Spleen (tissue), 11 donors: ENCODE measurements at regions not wholly inside any gene's neighbourhood (a gene's known extent, or its start where the extent isn't known, plus 50 kb on each side); places are given as distances from the start of the nearest gene placed in this dataset.

Source experiments
- DNase-seq: peaks from one replicate; pipeline ENCODE4 v3.0.0-alpha.2; 2020
- H3K27ac ChIP-seq, 8 donors: fragments of 200-600 bp; sonication (generic) in 7 of 8; 1 replicate in 4 of 8; 2 replicates in 4 of 8; pipeline versions ENCODE4 v1.5.0 to v1.8.0; 2016 to 2021; ENCODE audit warnings: inconsistent platforms in 4 of 8, mild to moderate bottlenecking in 4 of 8, moderate library complexity in 1 of 8
- H3K27me3 ChIP-seq, 7 donors: fragments of 200-600 bp; sonication (generic) in 6 of 7; replicated peaks in 1 of 7; 1 replicate in 4 of 7; 2 replicates in 3 of 7; pipeline versions ENCODE4 v1.5.0 to v1.8.0; 2016 to 2021; ENCODE audit warnings: inconsistent platforms in 3 of 7, mild to moderate bottlenecking in 1 of 7
- H3K36me3 ChIP-seq, 6 donors: fragments of 200-600 bp; sonication (generic) in 5 of 6; 1 replicate in 4 of 6; 2 replicates in 2 of 6; pipeline versions ENCODE4 v1.5.0 to v1.8.0; 2016 to 2021; ENCODE audit warnings: inconsistent platforms in 2 of 6
- H3K4me1 ChIP-seq, 6 donors: fragments of 200-600 bp; sonication (generic) in 5 of 6; 1 replicate in 3 of 6; 2 replicates in 3 of 6; pipeline versions ENCODE4 v1.5.0 to v1.8.0; 2016 to 2021; ENCODE audit warnings: inconsistent platforms in 3 of 6
- H3K4me3 ChIP-seq, 8 donors: fragments of 200-600 bp; sonication (generic) in 7 of 8; 1 replicate in 4 of 8; 2 replicates in 4 of 8; pipeline versions ENCODE4 v1.5.0 to v1.8.0; 2016 to 2021; ENCODE audit warnings: inconsistent platforms in 4 of 8, mild to moderate bottlenecking in 4 of 8, moderate library complexity in 2 of 8
- H3K9me3 ChIP-seq, 8 donors: fragments of 200-600 bp; sonication (generic) in 7 of 8; 1 replicate in 4 of 8; 2 replicates in 4 of 8; pipeline versions ENCODE4 v1.5.0 to v1.8.0; 2016 to 2021; ENCODE audit warnings: inconsistent platforms in 4 of 8
- POLR2A ChIP-seq, 3 donors: fragments of 450-650 bp; IDR thresholded peaks; one replicate each; pipeline ENCODE4 v1.5.1; 2017; ENCODE audit warnings: antibody characterized with exemption in 3 of 3, mild to moderate bottlenecking in 1 of 3
- POLR2AphosphoS5 ChIP-seq, 3 donors: sonication (generic); formaldehyde crosslinking; IDR thresholded peaks; one replicate each; pipeline ENCODE4 v1.5.1; 2017; ENCODE audit warnings: antibody characterized with exemption in 3 of 3
- WGBS, 5 donors: extraction: QIAGEN DNeasy Blood & Tissue Kit in 3 of 5; methylation state at CpG; one replicate each; pipeline versions ENCODE4 v1.1.5 to v1.1.7; 2013 to 2018; 5-methylcytosine and 5-hydroxymethylcytosine counted together
- intact Hi-C: fragments of 100-400 bp; cut with DNase I; formaldehyde crosslinking; loops from one replicate; pipeline ENCODE4 v1.15.0; 2023; ENCODE audit warnings: low total_unique reads
- TF ChIP-seq, protein P1 (sequence below), 11 experiments: fragments of 200-600 bp in 7 of 11; fragments of 450-650 bp in 4 of 11; sonication (generic) in 4 of 11; IDR thresholded peaks in 8 of 11; conservative IDR thresholded peaks in 3 of 11; 1 replicate in 7 of 11; 2 replicates in 4 of 11; pipeline versions ENCODE4 v1.4.0 to v1.8.0; 2016 to 2021; ENCODE audit warnings: antibody characterized with exemption in 11 of 11, inconsistent platforms in 4 of 11, mild to moderate bottlenecking in 1 of 11
- donor health status: healthy with polysubstance abuse.
- donor health status: DM: no; HTN: no; CAD: no; lungs with moderate emphysema.
- donor health status: DM: no; HTN: no; CAD: no.
- donor health status: Bipolar disorder and iron deficiency.
- donor health status: healthy.
- donor health status: DM: no; HTN: no; CAD: no.
- donor health status: DM: yes; HTN: yes; CAD: no.

DNA sequence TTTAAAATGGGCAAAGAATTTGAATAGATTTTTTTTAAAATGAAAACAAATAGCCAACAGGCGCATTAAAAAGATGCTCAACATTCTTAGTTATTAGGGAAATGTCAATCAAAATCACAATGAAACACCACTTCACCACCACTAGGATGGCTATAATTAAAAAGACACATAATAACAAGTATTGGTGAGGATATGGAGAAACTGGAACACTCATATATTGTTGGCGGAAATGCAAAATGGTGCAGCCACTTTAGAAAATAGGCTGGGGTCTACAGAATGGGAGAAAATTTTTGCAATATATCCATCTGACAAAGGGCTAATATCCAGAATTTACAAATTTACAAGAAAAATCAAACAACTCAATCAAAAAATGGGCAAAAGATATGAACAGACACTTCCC, 107.8 kb upstream of the FOXD3 start:
- 92 to 100% (median 97%) methylated on average over 2 of the region's 2 CpGs for WGBS, 5 donors
- TF ChIP-seq, protein P1, sequence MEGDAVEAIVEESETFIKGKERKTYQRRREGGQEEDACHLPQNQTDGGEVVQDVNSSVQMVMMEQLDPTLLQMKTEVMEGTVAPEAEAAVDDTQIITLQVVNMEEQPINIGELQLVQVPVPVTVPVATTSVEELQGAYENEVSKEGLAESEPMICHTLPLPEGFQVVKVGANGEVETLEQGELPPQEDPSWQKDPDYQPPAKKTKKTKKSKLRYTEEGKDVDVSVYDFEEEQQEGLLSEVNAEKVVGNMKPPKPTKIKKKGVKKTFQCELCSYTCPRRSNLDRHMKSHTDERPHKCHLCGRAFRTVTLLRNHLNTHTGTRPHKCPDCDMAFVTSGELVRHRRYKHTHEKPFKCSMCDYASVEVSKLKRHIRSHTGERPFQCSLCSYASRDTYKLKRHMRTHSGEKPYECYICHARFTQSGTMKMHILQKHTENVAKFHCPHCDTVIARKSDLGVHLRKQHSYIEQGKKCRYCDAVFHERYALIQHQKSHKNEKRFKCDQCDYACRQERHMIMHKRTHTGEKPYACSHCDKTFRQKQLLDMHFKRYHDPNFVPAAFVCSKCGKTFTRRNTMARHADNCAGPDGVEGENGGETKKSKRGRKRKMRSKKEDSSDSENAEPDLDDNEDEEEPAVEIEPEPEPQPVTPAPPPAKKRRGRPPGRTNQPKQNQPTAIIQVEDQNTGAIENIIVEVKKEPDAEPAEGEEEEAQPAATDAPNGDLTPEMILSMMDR (IDR thresholded peaks at IDR 0.05 in 8 of 11, conservative IDR thresholded peaks at IDR 0.05 in 3 of 11) = no peak
- TF ChIP-seq POLR2A (IDR thresholded peaks at IDR 0.05) (no peak), POLR2AphosphoS5 (IDR thresholded peaks at IDR 0.05) (no peak)

DNA sequence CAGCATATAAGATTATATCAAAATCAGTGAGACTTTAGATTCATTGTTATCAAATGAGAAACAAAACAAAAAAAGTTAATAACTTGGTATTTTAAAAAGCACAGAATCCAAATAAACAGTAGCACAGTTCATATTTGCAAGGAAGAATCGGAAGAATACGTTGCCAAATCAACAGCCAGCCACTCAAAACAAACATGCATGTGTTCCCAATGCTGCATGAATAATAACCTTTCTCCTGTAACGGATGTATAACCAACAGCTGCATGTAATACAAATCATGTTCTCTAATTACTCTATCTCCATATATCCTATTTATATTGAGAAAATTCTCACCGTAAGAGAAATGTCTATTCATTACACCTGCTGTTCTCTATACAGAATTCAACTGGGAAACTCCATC, 98.9 kb upstream of the FOXD3 start:
- intact Hi-C loops = no loop called here
- no peaks in the 10 kb centered on the region for H3K36me3 ChIP-seq
- H3K4me3 ChIP-seq = no peak overlapping the region
- no peaks in the 10 kb centered on the region for H3K9me3 ChIP-seq
- H3K27ac ChIP-seq = no peak overlapping the region
- no peak for DNase-seq
- TF ChIP-seq, protein P1 (IDR thresholded peaks at IDR 0.05 in 8 of 11, conservative IDR thresholded peaks at IDR 0.05 in 3 of 11) = no peak
- TF ChIP-seq POLR2AphosphoS5 (IDR thresholded peaks at IDR 0.05) (no peak), POLR2A (IDR thresholded peaks at IDR 0.05) (no peak)
- peaks cover 0 to 13% (median 0%) of the 10 kb centered on the region in 7 donors for H3K27me3 ChIP-seq
- WGBS, 5 donors = 53 to 75% (median 69%) methylated on average over 4 of the region's 4 CpGs
- H3K4me1 ChIP-seq = no peaks in the 10 kb centered on the region

More for the DNA sequence above, 107.8 kb upstream of the FOXD3 start:
- Histone ChIP-seq H3K9me3 (peaks cover 0 to 23% (median 13%) of the 10 kb centered on the region in 8 donors), H3K4me3 (no peak overlapping the region), H3K27ac (no peak overlapping the region), H3K27me3 (peaks cover 0 to 25% (median 0%) of the 10 kb centered on the region in 7 donors), H3K4me1 (no peaks in the 10 kb centered on the region), H3K36me3 (no peaks in the 10 kb centered on the region)
- DNase-seq = no peak
- intact Hi-C loops = no loop called here

DNA sequence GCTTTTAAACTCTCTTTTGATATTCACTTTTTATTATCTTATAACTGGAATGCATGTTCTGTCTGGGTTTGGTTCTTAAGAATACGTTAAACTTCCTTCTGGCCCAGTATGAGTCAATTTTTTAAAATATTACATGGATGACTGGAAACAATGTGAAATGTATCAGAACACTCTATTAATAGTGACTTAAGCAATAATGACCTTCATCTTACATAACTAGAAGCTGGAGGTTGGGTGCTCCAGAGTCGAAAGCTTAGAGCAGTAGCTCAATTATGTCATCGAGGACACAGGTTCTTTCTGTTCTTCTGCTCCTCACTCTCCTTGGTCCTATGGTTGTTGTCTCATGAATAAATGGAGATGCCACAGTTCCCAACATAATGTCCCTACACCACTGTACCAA, 91.6 kb upstream of the FOXD3 start:
- Histone ChIP-seq H3K27ac (no peak overlapping the region), H3K36me3 (no peaks in the 10 kb centered on the region), H3K9me3 (peaks cover 0 to 15% (median 5%) of the 10 kb centered on the region in 8 donors), H3K4me1 (no peaks in the 10 kb centered on the region), H3K4me3 (no peak overlapping the region), H3K27me3 (no peaks in the 10 kb centered on the region)
- intact Hi-C loops = no loop called here
- TF ChIP-seq POLR2AphosphoS5 (IDR thresholded peaks at IDR 0.05) (no peak), POLR2A (IDR thresholded peaks at IDR 0.05) (no peak)
- TF ChIP-seq, protein P1 (IDR thresholded peaks at IDR 0.05 in 8 of 11, conservative IDR thresholded peaks at IDR 0.05 in 3 of 11) = no peak
- WGBS, 5 donors = 87 to 97% (median 88%) methylated on average over 3 of the region's 3 CpGs
- DNase-seq = no peak

DNA sequence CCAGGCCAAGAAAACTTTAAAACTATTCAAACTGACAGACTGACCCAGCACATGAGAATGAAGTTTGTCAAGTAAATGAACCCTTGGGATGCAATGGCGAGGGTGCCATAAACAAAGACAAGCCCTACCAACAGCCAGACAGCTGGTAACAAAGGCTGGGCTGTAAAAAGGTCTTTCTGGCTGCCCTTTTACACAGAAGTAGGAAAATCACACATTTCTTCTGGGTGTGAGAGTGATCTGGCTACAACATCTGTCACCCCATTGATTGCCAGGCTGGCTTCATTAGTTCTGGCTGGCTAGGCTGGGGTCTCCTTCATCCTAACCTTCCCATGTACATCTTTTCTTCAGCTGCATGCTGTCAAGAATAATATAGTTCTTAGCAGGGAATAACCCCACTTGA, 83.6 kb upstream of the FOXD3 start:
- WGBS, 5 donors = 70 to 86% (median 79%) methylated on average over 1 of the region's 1 CpG

More for the DNA sequence above, 83.6 kb upstream of the FOXD3 start:
- no peak overlapping the region for H3K4me3 ChIP-seq
- no peak for DNase-seq
- peaks cover 0 to 19% (median 6%) of the 10 kb centered on the region in 8 donors for H3K9me3 ChIP-seq
- intact Hi-C loops = no loop called here
- TF ChIP-seq POLR2A (IDR thresholded peaks at IDR 0.05) (no peak), POLR2AphosphoS5 (IDR thresholded peaks at IDR 0.05) (no peak)
- TF ChIP-seq, protein P1 (IDR thresholded peaks at IDR 0.05 in 8 of 11, conservative IDR thresholded peaks at IDR 0.05 in 3 of 11) = no peak
- no peaks in the 10 kb centered on the region for H3K36me3 ChIP-seq
- no peak overlapping the region for H3K27ac ChIP-seq
- no peaks in the 10 kb centered on the region for H3K4me1 ChIP-seq
- peaks cover 0 to 17% (median 0%) of the 10 kb centered on the region in 7 donors for H3K27me3 ChIP-seq
